ENCODE measurements at regions not wholly inside any gene's neighbourhood (a gene's known extent, or its start where the extent isn't known, plus 50 kb on each side); places are given as distances from the start of the nearest gene placed in this dataset.

DNA sequence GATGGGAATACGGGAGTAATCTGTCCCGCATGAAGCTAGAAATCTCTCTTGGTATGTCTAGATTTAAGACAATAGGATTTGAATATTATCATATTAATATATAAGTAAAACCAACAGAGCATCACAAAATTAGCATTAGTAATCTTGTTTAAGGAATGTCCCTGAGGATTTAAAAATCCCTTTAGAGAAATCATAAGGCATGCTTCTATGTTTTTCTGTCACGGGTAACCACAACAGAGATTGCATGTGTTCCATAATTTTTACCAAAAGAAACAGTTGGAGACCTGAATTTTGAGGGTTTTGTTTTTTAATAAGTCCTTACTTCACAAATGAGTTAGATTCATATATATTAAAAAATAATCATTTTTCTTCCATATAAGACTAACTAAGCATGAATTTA is 146.8 kb downstream of the GJA1 start:
- no peak for TF ChIP-seq RAD21 (conservative IDR thresholded peaks at IDR 0.05)
- TF ChIP-seq, protein P1, sequence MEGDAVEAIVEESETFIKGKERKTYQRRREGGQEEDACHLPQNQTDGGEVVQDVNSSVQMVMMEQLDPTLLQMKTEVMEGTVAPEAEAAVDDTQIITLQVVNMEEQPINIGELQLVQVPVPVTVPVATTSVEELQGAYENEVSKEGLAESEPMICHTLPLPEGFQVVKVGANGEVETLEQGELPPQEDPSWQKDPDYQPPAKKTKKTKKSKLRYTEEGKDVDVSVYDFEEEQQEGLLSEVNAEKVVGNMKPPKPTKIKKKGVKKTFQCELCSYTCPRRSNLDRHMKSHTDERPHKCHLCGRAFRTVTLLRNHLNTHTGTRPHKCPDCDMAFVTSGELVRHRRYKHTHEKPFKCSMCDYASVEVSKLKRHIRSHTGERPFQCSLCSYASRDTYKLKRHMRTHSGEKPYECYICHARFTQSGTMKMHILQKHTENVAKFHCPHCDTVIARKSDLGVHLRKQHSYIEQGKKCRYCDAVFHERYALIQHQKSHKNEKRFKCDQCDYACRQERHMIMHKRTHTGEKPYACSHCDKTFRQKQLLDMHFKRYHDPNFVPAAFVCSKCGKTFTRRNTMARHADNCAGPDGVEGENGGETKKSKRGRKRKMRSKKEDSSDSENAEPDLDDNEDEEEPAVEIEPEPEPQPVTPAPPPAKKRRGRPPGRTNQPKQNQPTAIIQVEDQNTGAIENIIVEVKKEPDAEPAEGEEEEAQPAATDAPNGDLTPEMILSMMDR (IDR thresholded peaks at IDR 0.05; ENCODE audit: poor library complexity, severe bottlenecking), result no peak
- no peak for TF ChIP-seq EP300 (conservative IDR thresholded peaks at IDR 0.05; ENCODE audit: poor library complexity, severe bottlenecking)
- TF ChIP-seq POLR2AphosphoS5 (IDR thresholded peaks at IDR 0.05), result no peak
- no peak for TF ChIP-seq SMC3 (conservative IDR thresholded peaks at IDR 0.05; ENCODE audit: poor library complexity)
